ENCODE measurements at regions not wholly inside any gene's neighbourhood (a gene's known extent, or its start where the extent isn't known, plus 50 kb on each side); places are given as distances from the start of the nearest gene placed in this dataset.

DNA sequence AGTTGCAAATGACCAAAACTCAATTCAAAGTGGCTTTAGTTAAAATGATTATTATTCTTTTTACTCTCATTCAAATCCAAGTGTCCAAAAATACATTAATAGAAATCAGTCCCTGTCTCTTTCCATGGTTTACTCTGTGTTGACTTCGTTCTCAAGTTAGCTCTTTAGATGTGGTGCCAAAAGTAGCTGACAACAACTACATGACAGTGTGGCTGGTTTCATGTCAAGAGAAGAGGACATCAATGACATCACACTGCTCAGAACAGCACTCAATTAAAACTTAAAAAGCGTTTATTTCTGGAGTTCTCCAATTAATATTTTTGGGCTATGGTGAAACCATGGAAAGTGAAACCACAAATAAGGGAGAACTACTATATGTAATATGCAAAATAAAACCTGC lies 1746.9 kb downstream of the LRRC4C start:
- no peak for TF ChIP-seq CTCF (IDR thresholded peaks at IDR 0.05)
- TF ChIP-seq POLR2A (IDR thresholded peaks at IDR 0.05), result no peak
- no peak for TF ChIP-seq EP300 (IDR thresholded peaks at IDR 0.05)
